GM19193 (cell line): ENCODE measurements at regions not wholly inside any gene's neighbourhood (a gene's known extent, or its start where the extent isn't known, plus 50 kb on each side); places are given as distances from the start of the nearest gene placed in this dataset.

Source experiments
- POLR2A ChIP-seq: IDR thresholded peaks from 4 replicates; pipeline ENCODE4 v1.6.1; 2011; ENCODE audit not compliant: insufficient read depth, insufficient read length; ENCODE audit errors: extremely low read depth

DNA sequence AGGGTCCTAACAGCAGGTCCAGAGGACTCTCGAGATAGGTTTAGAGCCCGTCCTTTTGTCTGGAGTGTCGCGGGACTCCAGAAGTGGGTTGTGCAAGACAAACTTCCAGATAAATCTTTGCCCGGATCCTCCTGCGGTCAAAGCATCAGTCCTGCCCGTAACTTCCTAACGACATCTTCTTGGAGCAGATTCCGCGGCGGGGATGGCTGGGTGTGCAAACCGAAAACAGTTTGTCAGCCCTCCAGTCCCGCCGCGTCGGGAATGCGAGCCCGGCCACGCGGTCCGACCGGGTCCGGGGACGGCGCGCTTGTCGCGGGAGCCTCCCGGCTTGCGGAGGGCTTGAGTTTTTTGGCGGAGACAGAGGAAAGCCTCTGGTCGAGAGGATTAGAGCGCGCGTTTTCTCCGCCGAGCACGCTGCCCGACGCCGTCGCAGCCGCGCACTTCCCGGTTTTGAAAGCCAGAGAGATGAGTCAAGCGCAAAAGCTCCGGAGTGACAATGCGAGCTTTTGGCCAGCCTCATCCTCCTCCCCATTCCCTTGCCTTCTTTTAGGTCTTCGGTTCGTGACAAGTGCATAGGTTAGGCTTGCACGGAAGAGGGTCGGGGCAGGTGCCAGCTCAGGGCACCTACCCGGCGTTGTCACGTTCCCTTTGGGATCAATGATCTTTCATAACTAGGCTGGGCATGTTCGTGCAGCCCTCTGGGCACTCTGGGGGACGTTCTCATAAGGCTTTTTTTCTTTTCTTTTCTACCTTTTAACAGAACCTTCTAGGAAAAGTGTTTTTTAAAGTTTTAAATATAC is 91.3 kb upstream of the PRDM1 start:
- TF ChIP-seq POLR2A, result no peak

GRCh38 chr6:105994118-105994590 is 92.0 kb upstream of the PRDM1 start:
- no peak for TF ChIP-seq POLR2A

GRCh38 chr6:105993341-105994117 is 92.6 kb upstream of the PRDM1 start:
- no peak for TF ChIP-seq POLR2A

GRCh38 chr6:105992315-105992961 is 93.7 kb upstream of the PRDM1 start:
- TF ChIP-seq POLR2A, result no peak

DNA sequence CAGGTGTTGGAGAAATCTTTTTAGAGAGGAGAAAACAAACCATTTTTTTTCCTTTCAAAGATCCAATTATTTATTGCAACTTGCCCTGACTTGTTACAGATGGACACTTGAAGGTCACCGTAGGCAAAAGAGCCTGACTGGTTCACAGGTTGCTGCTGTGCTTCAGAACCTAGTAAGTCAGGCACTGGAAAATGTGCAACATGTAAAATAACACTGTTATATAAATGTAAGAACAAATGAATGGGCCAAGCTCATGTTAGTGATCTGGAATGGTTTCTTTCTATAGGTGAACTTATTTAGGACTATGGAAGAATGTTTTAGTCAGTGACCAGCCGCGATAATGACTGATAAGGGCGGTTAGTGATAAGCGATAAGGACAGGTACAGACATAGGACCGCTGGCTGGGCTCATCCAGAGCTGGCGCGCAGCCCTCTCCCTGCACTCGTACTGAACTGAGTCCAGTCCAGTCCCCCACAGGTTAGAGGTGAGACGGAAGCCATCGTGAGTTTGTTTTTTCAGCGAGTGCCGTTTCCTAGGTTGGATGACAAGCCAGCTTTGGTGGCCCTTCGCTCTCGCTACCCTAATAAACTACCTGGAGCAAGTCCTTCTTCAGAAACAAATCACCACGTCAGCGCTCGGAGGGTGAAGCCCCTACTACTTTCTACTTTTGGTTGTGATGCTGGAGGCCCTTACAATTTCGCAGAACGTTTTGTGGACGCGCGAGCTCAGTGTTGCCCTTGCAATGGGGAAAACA is 94.4 kb upstream of the PRDM1 start:
- no peak for TF ChIP-seq POLR2A

DNA sequence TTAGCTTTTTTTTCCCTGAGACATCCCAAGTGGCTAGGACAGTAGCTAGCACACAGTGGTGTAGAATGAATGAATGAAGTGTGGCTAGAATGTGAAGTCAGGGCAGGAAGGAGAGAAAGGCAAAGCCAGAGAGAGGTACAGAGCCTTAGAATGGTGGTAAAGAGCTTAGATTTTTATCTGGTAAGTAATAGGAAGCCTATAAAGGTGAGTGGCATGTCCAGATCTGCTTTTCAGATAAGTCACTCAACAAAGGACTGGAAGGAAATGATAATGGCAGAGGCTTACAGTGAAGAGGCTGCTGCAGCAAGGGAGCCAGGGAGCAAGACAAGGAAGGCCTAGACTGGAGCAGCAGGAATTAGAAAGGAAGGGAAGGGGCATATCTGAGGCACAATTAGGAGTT is 96.0 kb upstream of the PRDM1 start:
- TF ChIP-seq POLR2A, result no peak

- TF ChIP-seq POLR2A, result no peak
These were observed 97.1 kb upstream of the PRDM1 start for GRCh38 chr6:105988812-105989577.

- TF ChIP-seq POLR2A, result no peak
These were observed 97.8 kb upstream of the PRDM1 start for GRCh38 chr6:105988321-105988720.

DNA sequence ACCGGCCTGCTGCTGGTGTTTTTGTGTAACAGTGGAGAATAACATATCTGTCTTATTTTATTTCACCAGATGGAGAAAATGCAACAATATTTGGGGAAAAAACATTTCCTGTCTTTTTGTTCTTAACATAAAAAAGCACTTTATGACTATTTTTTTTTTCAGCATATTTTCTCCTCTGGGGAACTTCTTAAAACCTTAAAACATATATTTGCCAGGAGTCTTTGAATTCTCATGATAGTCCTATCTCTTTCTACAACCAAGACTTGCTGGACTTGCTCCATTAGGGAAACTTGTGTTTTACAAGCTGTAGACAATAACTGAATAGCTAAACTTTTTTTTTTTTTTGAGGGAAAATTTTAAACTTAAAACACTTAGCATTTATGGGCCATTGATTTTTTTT is 98.6 kb upstream of the PRDM1 start:
- TF ChIP-seq POLR2A, result no peak

GRCh38 chr6:105986998-105987397 is 99.1 kb upstream of the PRDM1 start:
- no peak for TF ChIP-seq POLR2A

- no peak for TF ChIP-seq POLR2A
These were observed 100.1 kb upstream of the PRDM1 start for GRCh38 chr6:105985816-105986632.

- no peak for TF ChIP-seq POLR2A
These were observed 100.9 kb upstream of the PRDM1 start for GRCh38 chr6:105985098-105985815.

- no peak for TF ChIP-seq POLR2A
These were observed 102.4 kb upstream of the PRDM1 start for GRCh38 chr6:105983763-105984162.
